Heart right ventricle (tissue), 16 donors: ENCODE measurements at regions not wholly inside any gene's neighbourhood (a gene's known extent, or its start where the extent isn't known, plus 50 kb on each side); places are given as distances from the start of the nearest gene placed in this dataset.
A peak's percentile ranks its signal among the peaks of the same experiment; 100 is the strongest.

ENCODE experiments used
- ATAC-seq, 8 donors: fragments of 200-7000 bp; cut with Tn5 transposase; one replicate each; pipeline ENCODE4 v1.9.1; 2020; ENCODE audit warnings: mild to moderate bottlenecking in 8 of 8, moderate library complexity in 8 of 8, moderate number of reproducible peaks in 1 of 8
- DNase-seq, 2 donors: peaks; one replicate each; pipeline ENCODE4 v3.0.0-alpha.2; 2020
- H3K27ac ChIP-seq, 10 donors: fragments of 200-600 bp; sonication (generic) in 2 of 10; one replicate each; pipeline versions ENCODE4 v1.5.0 to v1.8.0; 2020 to 2022; ENCODE audit warnings: mild to moderate bottlenecking in 3 of 10
- H3K27me3 ChIP-seq, 7 donors: fragments of 200-600 bp; one replicate each; pipeline ENCODE4 v1.8.0; 2021 to 2022; ENCODE audit warnings: mild to moderate bottlenecking in 2 of 7
- H3K36me3 ChIP-seq, 9 donors: fragments of 200-600 bp; sonication (generic) in 1 of 9; one replicate each; pipeline versions ENCODE4 v1.5.0 to v1.8.0; 2020 to 2022; ENCODE audit warnings: mild to moderate bottlenecking in 2 of 9
- H3K4me1 ChIP-seq, 9 donors: fragments of 200-600 bp; sonication (generic) in 1 of 9; one replicate each; pipeline versions ENCODE4 v1.5.0 to v1.8.0; 2020 to 2022; ENCODE audit warnings: mild to moderate bottlenecking in 4 of 9
- H3K4me3 ChIP-seq, 10 donors: fragments of 200-600 bp; sonication (generic) in 2 of 10; one replicate each; pipeline versions ENCODE4 v1.5.0 to v1.8.0; 2020 to 2022; ENCODE audit warnings: mild to moderate bottlenecking in 7 of 10, moderate library complexity in 2 of 10
- H3K9me3 ChIP-seq, 11 donors: fragments of 200-600 bp in 10 of 11; sonication (generic) in 2 of 11; one replicate each; pipeline versions ENCODE4 v1.5.0 to v1.8.0; 2013 to 2022; ENCODE audit warnings: mild to moderate bottlenecking in 2 of 11, control low read depth in 1 of 11, moderate library complexity in 1 of 11
- CTCF ChIP-seq, 9 donors: fragments of 200-600 bp; sonication (generic) in 2 of 9; IDR thresholded peaks; one replicate each; pipeline versions ENCODE4 v1.5.0 to v1.8.0; 2021 to 2022; ENCODE audit warnings: antibody characterized with exemption in 9 of 9, mild to moderate bottlenecking in 5 of 9, moderate library complexity in 1 of 9
- WGBS, 2 donors: extraction: QIAGEN DNeasy Blood & Tissue Kit; methylation state at CpG; one replicate each; pipeline ENCODE4 v1.1.7; 2013; ENCODE audit warnings: inconsistent platforms in 1 of 2; 5-methylcytosine and 5-hydroxymethylcytosine counted together
- intact Hi-C, 10 donors: fragments of 100-400 bp; cut with DNase I; formaldehyde crosslinking; loops; one replicate each; pipeline versions ENCODE4 v1.11.1 to v1.14.2; 2022
- donor health status: Arrhythmogenic right ventricular cardiomyopathy.
- donor health status: ischemic (EF 13 %, LVEDD 7.1; RV severe dilation, severe dysfunction).
- donor health status: healthy with polysubstance abuse.
- donor health status: DM: no; HTN: yes; CAD: no.
- donor health status: DM: no; HTN: no; CAD: no.
- donor health status: ischemic (EF 25% LVEDD 6.9; RV normal size, moderate dysfunction).
- donor health status: ischemic (EF 25% LVEDD 5.7; RV mildly dilated, moderate dysfunction).
- donor health status: healthy.
- donor health status: DM: yes; HTN: yes; CAD: no.
- donor health status: Ischemic cardiomyopathy.
- donor health status: ischemic (EF 35%, LVEDD 5.7; RV mildly dilated, moderate dysfunction).
- donor health status: nonischemic (EF 11% LVEDD 7.7; RV severe dilation, severe dysfunction).
- donor health status: DM: yes; HTN: yes; CAD: no.
- donor health status: PGD.
- donor health status: ischemic (EF 29% LVEDD 5.4; RV normal size, mild dysfunction).
- donor health status: nonischemic (EF 23%, LVEDD 6.1; RV moderate dilation, normal function).

GRCh38 chr1:56442290-56442877 lies 137.0 kb downstream of the PLPP3 start:
- intact Hi-C loops: loop anchor here in 1 of 10 donors (10.0 kb wide), 1 partner anchor 68 kb away; no protein-coding TSS in a partner anchor
- TF ChIP-seq CTCF (IDR thresholded peaks at IDR 0.05): no peak
- ATAC-seq (no peak), DNase-seq (no peak)
- Histone ChIP-seq H3K9me3 (no peaks in the 10 kb centered on the region), H3K4me3 (no peak overlapping the region), H3K36me3 (no peaks in the 10 kb centered on the region), H3K27me3 (no peaks in the 10 kb centered on the region), H3K27ac (no peak overlapping the region), H3K4me1 (peaks cover 10 to 52% (median 46%) of the 10 kb centered on the region in 9 donors)
- 96 to 100% methylated on average over 2 of the region's 2 CpGs for WGBS, 2 donors

- Histone ChIP-seq H3K4me1 (peaks cover 4 to 52% (median 44%) of the 10 kb centered on the region in 9 donors), H3K36me3 (no peaks in the 10 kb centered on the region), H3K27me3 (no peaks in the 10 kb centered on the region), H3K4me3 (no peak overlapping the region), H3K27ac (no peak overlapping the region), H3K9me3 (no peaks in the 10 kb centered on the region)
- WGBS, 2 donors: 92 to 96% methylated on average over 3 of the region's 3 CpGs
- DNase-seq (no peak), ATAC-seq (no peak)
- TF ChIP-seq CTCF (IDR thresholded peaks at IDR 0.05): no peak
- intact Hi-C loops: loop anchor here in 1 of 10 donors (10.0 kb wide), 1 partner anchor 67 kb away; no protein-coding TSS in a partner anchor
Observed at GRCh38 chr1:56441601-56442000, 137.8 kb downstream of the PLPP3 start.

- no peaks in the 10 kb centered on the region for H3K36me3 ChIP-seq
- 10 to 18% methylated on average over 4 of the region's 4 CpGs for WGBS, 2 donors
- peak overlapping the region; percentile 66 to 90 (median 75) for H3K27ac ChIP-seq
- TF ChIP-seq CTCF (IDR thresholded peaks at IDR 0.05): no peak
- no peak overlapping the region for H3K4me3 ChIP-seq
- intact Hi-C loops: loop anchor here in 4 of 10 donors (10.0 kb wide), 2 partner anchors 65 to 135 kb away; partner anchors contain the start of gene PLPP3 (in 3 of the 4)
- ATAC-seq (peak in 7 of 8 donors; percentile 11 to 68 (median 56)), DNase-seq (peak in 1 of 2 donors; percentile 34)
- no peaks in the 10 kb centered on the region for H3K9me3 ChIP-seq
- H3K4me1 ChIP-seq: peaks cover 4 to 56% (median 40%) of the 10 kb centered on the region in 9 donors
- no peaks in the 10 kb centered on the region for H3K27me3 ChIP-seq
Observed at GRCh38 chr1:56439610-56440264, 139.6 kb downstream of the PLPP3 start.

- Histone ChIP-seq H3K36me3 (no peaks in the 10 kb centered on the region), H3K9me3 (no peaks in the 10 kb centered on the region), H3K27me3 (no peaks in the 10 kb centered on the region), H3K27ac (peak overlapping the region; percentile 66 to 90 (median 75)), H3K4me1 (peaks cover 4 to 60% (median 39%) of the 10 kb centered on the region in 9 donors), H3K4me3 (no peak overlapping the region)
- ATAC-seq: peak; percentile 48 to 89 (median 76)
- DNase-seq: peak in 1 of 2 donors; percentile 25
- intact Hi-C loops: loop anchor here in 3 of 10 donors (10.0 kb wide), 1 partner anchor 136 kb away; the partner anchor contains the start of gene PLPP3 (in 3 of the 3)
- TF ChIP-seq CTCF (IDR thresholded peaks at IDR 0.05): no peak
- WGBS, 2 donors: 62 to 81% methylated on average over 4 of the region's 4 CpGs
Observed at GRCh38 chr1:56438901-56439551, 140.3 kb downstream of the PLPP3 start.
